ENCODE measurements at regions not wholly inside any gene's neighbourhood (a gene's known extent, or its start where the extent isn't known, plus 50 kb on each side); places are given as distances from the start of the nearest gene placed in this dataset.

DNA sequence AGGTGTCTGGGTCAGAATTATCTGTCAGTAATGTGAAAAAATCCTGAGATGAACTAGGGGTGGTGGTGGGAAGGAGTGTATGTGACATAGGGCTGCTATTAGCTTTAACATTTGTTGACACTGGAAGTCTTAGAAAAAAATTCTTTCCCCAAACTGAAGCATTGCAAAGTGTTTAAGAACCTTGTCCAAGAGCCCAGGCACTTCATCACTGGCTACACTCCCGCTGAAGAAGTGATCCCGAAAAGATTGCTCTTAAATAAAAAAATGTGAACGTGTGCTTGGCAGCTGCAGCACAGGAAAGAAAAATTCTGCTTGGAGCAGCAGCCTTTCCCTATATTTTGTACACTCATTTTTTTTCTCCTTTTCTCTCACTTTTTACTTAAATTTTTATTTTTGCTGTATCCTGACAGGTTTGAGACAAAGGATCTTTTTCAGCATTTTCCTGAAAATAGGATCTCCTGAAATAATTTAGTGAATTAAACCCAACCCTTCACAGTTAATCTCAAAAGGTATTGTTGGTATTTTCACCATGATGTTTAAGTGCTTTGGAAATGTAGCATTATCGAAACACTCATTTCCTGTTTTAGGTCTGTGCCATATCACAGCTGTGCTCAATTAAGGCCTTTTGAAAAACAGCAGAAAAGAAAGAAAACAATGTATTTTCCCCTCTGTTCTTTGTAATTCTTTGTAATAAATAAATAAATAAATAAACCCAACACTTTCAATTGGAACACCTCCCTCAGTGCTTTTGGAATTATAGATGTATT, 477.6 kb downstream of the ZNF385D start:
- no peak for ATAC-seq

More for the DNA sequence above, 477.6 kb downstream of the ZNF385D start:
- Histone ChIP-seq H3K9ac (ENCODE audit: low read length) (no peak overlapping the region), H3K4me3 (replicated peaks in 1 of 2; ENCODE audit: low read depth in 1 of 2, low read length in 2 of 2) (no peak overlapping the region), H3K4me1 (ENCODE audit: control insufficient read depth in 1 of 2, insufficient read depth in 2 of 2, low read length in 2 of 2) (no peaks in the 10 kb centered on the region), H3K27me3 (ENCODE audit: insufficient read depth, low read length) (no peaks in the 10 kb centered on the region), H4K20me1 (ENCODE audit: insufficient read depth) (no peaks in the 10 kb centered on the region), H3K9me2 (ENCODE audit: insufficient read depth) (no peaks in the 10 kb centered on the region), H3K9me3 (ENCODE audit: control insufficient read depth in 1 of 2, insufficient read depth in 1 of 2, low read depth in 1 of 2, low read length in 2 of 2) (peaks cover 0 to 15% of the 10 kb centered on the region in 2 experiments; a peak in 2 of 4 replicates), H3K27ac (ENCODE audit: low read depth, low read length) (no peak overlapping the region), H2AFZ (ENCODE audit: low read depth, low read length, poor library complexity, severe bottlenecking) (no peak overlapping the region), H3K36me3 (ENCODE audit: control insufficient read depth in 1 of 2, insufficient read depth in 2 of 2, low read length in 2 of 2) (no peaks in the 10 kb centered on the region), H3K79me2 (ENCODE audit: insufficient read depth, low read length) (no peaks in the 10 kb centered on the region), H3K4me2 (ENCODE audit: low read length) (no peak overlapping the region)
- no peak for DNase-seq (ENCODE audit: low read depth, low spot score)
- RAD21 ChIA-PET (ENCODE audit: low non-redundant PET in 1 of 2, low total read pairs in 2 of 2, uncharacterized antibody in 2 of 2, unreplicated experiment in 2 of 2) = no interaction called here
- intact Hi-C loops (cut with micrococcal nuclease) = no loop called here
- no TSS peak for BruUV-seq (replicated peaks)
- TF ChIP-seq, protein P1, sequence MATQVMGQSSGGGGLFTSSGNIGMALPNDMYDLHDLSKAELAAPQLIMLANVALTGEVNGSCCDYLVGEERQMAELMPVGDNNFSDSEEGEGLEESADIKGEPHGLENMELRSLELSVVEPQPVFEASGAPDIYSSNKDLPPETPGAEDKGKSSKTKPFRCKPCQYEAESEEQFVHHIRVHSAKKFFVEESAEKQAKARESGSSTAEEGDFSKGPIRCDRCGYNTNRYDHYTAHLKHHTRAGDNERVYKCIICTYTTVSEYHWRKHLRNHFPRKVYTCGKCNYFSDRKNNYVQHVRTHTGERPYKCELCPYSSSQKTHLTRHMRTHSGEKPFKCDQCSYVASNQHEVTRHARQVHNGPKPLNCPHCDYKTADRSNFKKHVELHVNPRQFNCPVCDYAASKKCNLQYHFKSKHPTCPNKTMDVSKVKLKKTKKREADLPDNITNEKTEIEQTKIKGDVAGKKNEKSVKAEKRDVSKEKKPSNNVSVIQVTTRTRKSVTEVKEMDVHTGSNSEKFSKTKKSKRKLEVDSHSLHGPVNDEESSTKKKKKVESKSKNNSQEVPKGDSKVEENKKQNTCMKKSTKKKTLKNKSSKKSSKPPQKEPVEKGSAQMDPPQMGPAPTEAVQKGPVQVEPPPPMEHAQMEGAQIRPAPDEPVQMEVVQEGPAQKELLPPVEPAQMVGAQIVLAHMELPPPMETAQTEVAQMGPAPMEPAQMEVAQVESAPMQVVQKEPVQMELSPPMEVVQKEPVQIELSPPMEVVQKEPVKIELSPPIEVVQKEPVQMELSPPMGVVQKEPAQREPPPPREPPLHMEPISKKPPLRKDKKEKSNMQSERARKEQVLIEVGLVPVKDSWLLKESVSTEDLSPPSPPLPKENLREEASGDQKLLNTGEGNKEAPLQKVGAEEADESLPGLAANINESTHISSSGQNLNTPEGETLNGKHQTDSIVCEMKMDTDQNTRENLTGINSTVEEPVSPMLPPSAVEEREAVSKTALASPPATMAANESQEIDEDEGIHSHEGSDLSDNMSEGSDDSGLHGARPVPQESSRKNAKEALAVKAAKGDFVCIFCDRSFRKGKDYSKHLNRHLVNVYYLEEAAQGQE (IDR thresholded peaks at IDR 0.05; ENCODE audit: low read depth) = no peak
- TF ChIP-seq CEBPB (IDR thresholded peaks at IDR 0.05; ENCODE audit: low read depth) (no peak), ZFX (IDR thresholded peaks at IDR 0.05) (no peak), YY1 (IDR thresholded peaks at IDR 0.05; ENCODE audit: extremely low read depth, insufficient replicate concordance, low read depth, low read length) (no peak), EZH2 (IDR thresholded peaks at IDR 0.05) (no peak), RAD21 (IDR thresholded peaks at IDR 0.05; ENCODE audit: low read depth) (no peak), SIN3A (IDR thresholded peaks at IDR 0.05; ENCODE audit: low read depth) (no peak), CBX3 (IDR thresholded peaks at IDR 0.05; ENCODE audit: low read depth) (no peak), FOSL1 (IDR thresholded peaks at IDR 0.05; ENCODE audit: low read depth) (no peak), ELF1 (IDR thresholded peaks at IDR 0.05; ENCODE audit: borderline replicate concordance, low read depth) (no peak), ZNF274 (IDR thresholded peaks at IDR 0.05; ENCODE audit: low read depth, low read length) (no peak), JUND (IDR thresholded peaks at IDR 0.05) (no peak), EGR1 (IDR thresholded peaks at IDR 0.05; ENCODE audit: low read depth) (no peak), POLR2A (IDR thresholded peaks at IDR 0.05; ENCODE audit: borderline replicate concordance, extremely low read depth, insufficient read depth, insufficient read length) (no peak), SP1 (IDR thresholded peaks at IDR 0.05; ENCODE audit: low read depth) (no peak), TCF7L2 (IDR thresholded peaks at IDR 0.05; ENCODE audit: borderline replicate concordance, extremely low read depth, insufficient read depth, insufficient read length) (no peak)
- TF ChIP-seq, protein P2, sequence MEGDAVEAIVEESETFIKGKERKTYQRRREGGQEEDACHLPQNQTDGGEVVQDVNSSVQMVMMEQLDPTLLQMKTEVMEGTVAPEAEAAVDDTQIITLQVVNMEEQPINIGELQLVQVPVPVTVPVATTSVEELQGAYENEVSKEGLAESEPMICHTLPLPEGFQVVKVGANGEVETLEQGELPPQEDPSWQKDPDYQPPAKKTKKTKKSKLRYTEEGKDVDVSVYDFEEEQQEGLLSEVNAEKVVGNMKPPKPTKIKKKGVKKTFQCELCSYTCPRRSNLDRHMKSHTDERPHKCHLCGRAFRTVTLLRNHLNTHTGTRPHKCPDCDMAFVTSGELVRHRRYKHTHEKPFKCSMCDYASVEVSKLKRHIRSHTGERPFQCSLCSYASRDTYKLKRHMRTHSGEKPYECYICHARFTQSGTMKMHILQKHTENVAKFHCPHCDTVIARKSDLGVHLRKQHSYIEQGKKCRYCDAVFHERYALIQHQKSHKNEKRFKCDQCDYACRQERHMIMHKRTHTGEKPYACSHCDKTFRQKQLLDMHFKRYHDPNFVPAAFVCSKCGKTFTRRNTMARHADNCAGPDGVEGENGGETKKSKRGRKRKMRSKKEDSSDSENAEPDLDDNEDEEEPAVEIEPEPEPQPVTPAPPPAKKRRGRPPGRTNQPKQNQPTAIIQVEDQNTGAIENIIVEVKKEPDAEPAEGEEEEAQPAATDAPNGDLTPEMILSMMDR (IDR thresholded peaks at IDR 0.05 in 2 of 3, conservative IDR thresholded peaks at IDR 0.05 in 1 of 3; ENCODE audit: borderline replicate concordance in 1 of 3, insufficient read depth in 1 of 3, low read depth in 2 of 3, low read length in 2 of 3) = no peak
- TF ChIP-seq, protein P3, sequence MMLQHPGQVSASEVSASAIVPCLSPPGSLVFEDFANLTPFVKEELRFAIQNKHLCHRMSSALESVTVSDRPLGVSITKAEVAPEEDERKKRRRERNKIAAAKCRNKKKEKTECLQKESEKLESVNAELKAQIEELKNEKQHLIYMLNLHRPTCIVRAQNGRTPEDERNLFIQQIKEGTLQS (IDR thresholded peaks at IDR 0.05) = no peak
- TF ChIP-seq, protein P4, sequence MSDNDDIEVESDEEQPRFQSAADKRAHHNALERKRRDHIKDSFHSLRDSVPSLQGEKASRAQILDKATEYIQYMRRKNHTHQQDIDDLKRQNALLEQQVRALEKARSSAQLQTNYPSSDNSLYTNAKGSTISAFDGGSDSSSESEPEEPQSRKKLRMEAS (IDR thresholded peaks at IDR 0.05) = no peak
- POLR2A ChIA-PET = no interaction called here
- CTCF ChIA-PET = no interaction called here

All from HCT116 (cell line).